GM20000 (cell line): ENCODE measurements at regions not wholly inside any gene's neighbourhood (a gene's known extent, or its start where the extent isn't known, plus 50 kb on each side); places are given as distances from the start of the nearest gene placed in this dataset.
"Not testable (repeated sequence)": the region's sequence is repeated elsewhere in the genome, so short reads cannot be mapped to it uniquely, and the experiment has no call there.

Source experiments
- DNase-seq: peaks from one replicate; pipeline ENCODE4 v3.0.0; 2012; ENCODE audit warnings: low spot score
- CTCF ChIP-seq: IDR thresholded peaks from 2 replicates; pipeline ENCODE4 v1.5.1; 2012; ENCODE audit warnings: mild to moderate bottlenecking, control low read depth; ENCODE audit errors: extremely low read depth, missing control alignments

- no peak for TF ChIP-seq CTCF
- DNase-seq: no peak
Measured at GRCh38 chr15:57890878-57891277, 174.6 kb downstream of the ALDH1A2 start.

- no peak for DNase-seq
- TF ChIP-seq CTCF: no peak
Measured at GRCh38 chr15:57892181-57892580, 173.3 kb downstream of the ALDH1A2 start.

- no peak for DNase-seq
- no peak for TF ChIP-seq CTCF
Measured at GRCh38 chr15:57893040-57893439, 172.5 kb downstream of the ALDH1A2 start.

GRCh38 chr15:57895291-57895690, 170.2 kb downstream of the ALDH1A2 start:
- DNase-seq: no peak
- TF ChIP-seq CTCF: no peak

GRCh38 chr15:57896114-57896513, 169.4 kb downstream of the ALDH1A2 start:
- no peak for DNase-seq
- no peak for TF ChIP-seq CTCF

- not testable (repeated sequence) for DNase-seq
Measured at GRCh38 chr15:57896899-57897298, 168.6 kb downstream of the ALDH1A2 start.

GRCh38 chr15:57897870-57898269, 167.6 kb downstream of the ALDH1A2 start:
- DNase-seq: no peak
- TF ChIP-seq CTCF: no peak

- DNase-seq: no peak
- TF ChIP-seq CTCF: no peak
Measured at GRCh38 chr15:57902155-57902554, 163.4 kb downstream of the ALDH1A2 start.
